A673 (cell line): ENCODE measurements at regions not wholly inside any gene's neighbourhood (a gene's known extent, or its start where the extent isn't known, plus 50 kb on each side); places are given as distances from the start of the nearest gene placed in this dataset.

Experiments used
- CTCF ChIP-seq: fragments of 300-800, 200-600 bp; sonication (generic); conservative IDR thresholded peaks from 2 replicates; pipeline ENCODE4 v1.5.1; 2017; ENCODE audit warnings: low read depth, mild to moderate bottlenecking, antibody characterized with exemption, low read length, moderate library complexity, mixed read lengths
- EZH2 ChIP-seq: fragments of 200-600 bp; sonication (generic); IDR thresholded peaks from 2 replicates; pipeline ENCODE4 v1.6.1; 2017; ENCODE audit warnings: borderline replicate concordance, low read depth, mild to moderate bottlenecking, mixed read lengths, antibody characterized with exemption, low read length; ENCODE audit not compliant: poor library complexity, severe bottlenecking

- TF ChIP-seq CTCF (peak; percentile 57), EZH2 (no peak)
Observed at GRCh38 chr13:82330499-82330898, 1551.8 kb downstream of the SLITRK1 start.
